ENCODE measurements at regions not wholly inside any gene's neighbourhood (a gene's known extent, or its start where the extent isn't known, plus 50 kb on each side); places are given as distances from the start of the nearest gene placed in this dataset.

- ATAC-seq (ENCODE audit: insufficient read depth, low FRiP score) (no peak), DNase-seq (peak; percentile 15 to 76 (median 36))
- no peak overlapping the region for H3K9ac ChIP-seq (ENCODE audit: insufficient read depth in 1 of 2, low read length in 2 of 2)
- H3K27me3 ChIP-seq (ENCODE audit: control insufficient read depth in 3 of 3, insufficient read depth in 3 of 3, low read length in 2 of 3): no peaks in the 10 kb centered on the region
- no peaks in the 10 kb centered on the region for H3K4me1 ChIP-seq (ENCODE audit: control insufficient read depth in 5 of 5, insufficient read depth in 5 of 5, low read length in 5 of 5)
- no peak for TF ChIP-seq CTCF (IDR thresholded peaks at IDR 0.05; ENCODE audit: control extremely low read depth, extremely low read depth)
- H3K9me3 ChIP-seq (ENCODE audit: control insufficient read depth in 4 of 4, insufficient read depth in 3 of 4, low read length in 3 of 4): peaks cover 0 to 2% (median 0%) of the 10 kb centered on the region in 4 donors
- no peak overlapping the region for H3K4me3 ChIP-seq
- H3K36me3 ChIP-seq (ENCODE audit: control insufficient read depth in 4 of 4, insufficient read depth in 4 of 4, low read length in 4 of 4): no peaks in the 10 kb centered on the region
- no peak overlapping the region for H3K27ac ChIP-seq (ENCODE audit: low read depth in 1 of 2, low read length in 1 of 2)
- WGBS, 2 donors: 61 to 74% methylated on average over 2 of the region's 2 CpGs
Measured at GRCh38 chrX:137847376-137847775, 281.4 kb downstream of the ZIC3 start.

DNA sequence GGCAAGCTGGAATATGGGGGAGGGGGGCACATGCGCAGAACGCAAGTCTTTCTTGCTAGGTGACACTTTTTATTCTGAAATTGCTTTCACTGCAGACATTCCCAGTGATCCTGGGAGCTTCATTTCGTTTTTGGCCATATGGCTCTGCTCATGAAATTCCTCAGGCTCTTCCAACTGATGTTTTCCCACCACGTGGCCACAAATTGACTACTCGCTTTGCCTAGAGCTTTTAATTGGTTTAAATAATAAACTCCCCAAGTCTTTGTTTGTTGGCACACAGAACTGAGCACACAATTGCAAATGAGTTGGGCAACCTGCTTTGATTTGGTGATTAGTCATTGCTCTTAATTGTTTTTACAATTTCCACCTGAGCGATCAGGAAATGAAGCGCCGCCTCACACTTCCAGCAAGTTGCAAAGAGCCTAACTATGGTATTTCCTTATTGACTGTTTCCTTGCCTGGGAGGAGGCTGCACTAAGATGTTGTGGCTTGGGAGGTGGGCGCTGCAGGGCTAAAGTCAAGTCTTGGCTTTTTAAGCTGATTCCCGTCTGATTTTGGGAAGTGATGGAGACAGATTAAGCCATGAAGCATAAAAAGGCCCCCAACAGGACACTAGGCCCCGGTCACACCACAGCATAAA, 282.5 kb downstream of the ZIC3 start:
- Histone ChIP-seq H3K36me3 (ENCODE audit: control insufficient read depth in 4 of 4, insufficient read depth in 4 of 4, low read length in 4 of 4) (no peaks in the 10 kb centered on the region), H3K9me3 (ENCODE audit: control insufficient read depth in 4 of 4, insufficient read depth in 3 of 4, low read length in 3 of 4) (peaks cover 0 to 2% (median 0%) of the 10 kb centered on the region in 4 donors), H3K27ac (ENCODE audit: low read depth in 1 of 2, low read length in 1 of 2) (no peak overlapping the region), H3K27me3 (ENCODE audit: control insufficient read depth in 3 of 3, insufficient read depth in 3 of 3, low read length in 2 of 3) (no peaks in the 10 kb centered on the region), H3K9ac (ENCODE audit: insufficient read depth in 1 of 2, low read length in 2 of 2) (no peak overlapping the region), H3K4me1 (ENCODE audit: control insufficient read depth in 5 of 5, insufficient read depth in 5 of 5, low read length in 5 of 5) (peaks cover 0 to 2% (median 0%) of the 10 kb centered on the region in 5 donors), H3K4me3 (no peak overlapping the region)
- DNase-seq: no peak
- TF ChIP-seq CTCF (IDR thresholded peaks at IDR 0.05; ENCODE audit: control extremely low read depth, extremely low read depth): no peak
- WGBS, 2 donors: 44 to 48% methylated on average over 11 of the region's 11 CpGs
- no peak for ATAC-seq (ENCODE audit: insufficient read depth, low FRiP score)

DNA sequence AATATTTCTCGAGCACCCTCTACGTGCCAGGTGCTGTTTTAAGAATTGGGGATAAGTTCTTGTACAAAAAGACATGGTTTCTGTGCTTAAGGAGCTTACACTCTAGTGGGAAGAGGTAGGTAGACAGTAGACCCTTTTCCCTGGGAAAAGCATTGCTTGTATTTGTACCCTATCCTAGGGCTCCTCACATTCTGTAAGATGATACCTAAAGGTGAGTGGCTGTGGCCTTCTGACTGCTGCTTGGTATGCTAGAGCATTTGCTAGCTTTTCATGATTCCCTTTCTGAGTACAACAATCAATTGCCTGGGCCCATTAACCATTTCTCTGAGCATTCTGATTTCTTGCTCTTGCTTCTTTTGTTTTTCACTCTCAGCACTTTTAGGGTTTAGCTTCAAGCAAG, 286.6 kb downstream of the ZIC3 start:
- Histone ChIP-seq H3K4me1 (ENCODE audit: control insufficient read depth in 5 of 5, insufficient read depth in 5 of 5, low read length in 5 of 5) (peaks cover 0 to 2% (median 0%) of the 10 kb centered on the region in 5 donors), H3K27me3 (ENCODE audit: control insufficient read depth in 3 of 3, insufficient read depth in 3 of 3, low read length in 2 of 3) (no peaks in the 10 kb centered on the region), H3K9me3 (ENCODE audit: control insufficient read depth in 4 of 4, insufficient read depth in 3 of 4, low read length in 3 of 4) (peaks cover 0 to 4% (median 0%) of the 10 kb centered on the region in 4 donors), H3K4me3 (no peak overlapping the region), H3K9ac (ENCODE audit: insufficient read depth in 1 of 2, low read length in 2 of 2) (no peak overlapping the region), H3K27ac (ENCODE audit: low read depth in 1 of 2, low read length in 1 of 2) (no peak overlapping the region), H3K36me3 (ENCODE audit: control insufficient read depth in 4 of 4, insufficient read depth in 4 of 4, low read length in 4 of 4) (no peaks in the 10 kb centered on the region)
- WGBS, 2 donors: 68 to 73% methylated on average over 2 of the region's 2 CpGs
- TF ChIP-seq CTCF (IDR thresholded peaks at IDR 0.05; ENCODE audit: control extremely low read depth, extremely low read depth): no peak
- no peak for DNase-seq
- ATAC-seq (ENCODE audit: insufficient read depth, low FRiP score): no peak

DNA sequence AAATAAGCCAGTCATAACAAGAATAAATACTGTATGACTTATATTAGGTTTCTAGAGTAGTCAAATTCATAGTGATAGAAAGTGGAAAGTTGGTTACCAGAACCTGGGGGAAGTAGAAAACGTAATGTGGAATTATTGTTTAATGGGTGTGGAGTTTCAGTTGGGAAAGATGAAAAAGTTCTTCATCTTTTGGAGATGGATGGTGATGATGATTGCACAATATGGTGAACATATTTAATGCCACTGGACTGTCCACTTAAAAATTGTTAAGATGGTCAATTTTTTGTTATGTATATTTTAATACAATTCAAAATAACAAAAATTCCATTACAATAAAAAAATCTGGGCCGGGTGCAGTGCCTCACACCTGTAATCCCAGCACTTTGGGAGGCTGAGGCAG, 289.6 kb downstream of the ZIC3 start:
- DNase-seq (no peak), ATAC-seq (ENCODE audit: insufficient read depth, low FRiP score) (no peak)
- Histone ChIP-seq H3K27me3 (ENCODE audit: control insufficient read depth in 3 of 3, insufficient read depth in 3 of 3, low read length in 2 of 3) (peaks cover 0 to 3% (median 0%) of the 10 kb centered on the region in 3 donors), H3K9ac (ENCODE audit: insufficient read depth in 1 of 2, low read length in 2 of 2) (no peak overlapping the region), H3K9me3 (ENCODE audit: control insufficient read depth in 4 of 4, insufficient read depth in 3 of 4, low read length in 3 of 4) (peaks cover 0 to 4% (median 0%) of the 10 kb centered on the region in 4 donors), H3K4me3 (no peak overlapping the region), H3K27ac (ENCODE audit: low read depth in 1 of 2, low read length in 1 of 2) (no peak overlapping the region), H3K36me3 (ENCODE audit: control insufficient read depth in 4 of 4, insufficient read depth in 4 of 4, low read length in 4 of 4) (no peaks in the 10 kb centered on the region), H3K4me1 (ENCODE audit: control insufficient read depth in 5 of 5, insufficient read depth in 5 of 5, low read length in 5 of 5) (peaks cover 0 to 2% (median 0%) of the 10 kb centered on the region in 5 donors)
- TF ChIP-seq CTCF (IDR thresholded peaks at IDR 0.05; ENCODE audit: control extremely low read depth, extremely low read depth): no peak
- 49 to 68% methylated on average over 2 of the region's 2 CpGs for WGBS, 2 donors
